OCI-LY1 (cell line): ENCODE measurements at regions not wholly inside any gene's neighbourhood (a gene's known extent, or its start where the extent isn't known, plus 50 kb on each side); places are given as distances from the start of the nearest gene placed in this dataset.
"Not testable (repeated sequence)": the region's sequence is repeated elsewhere in the genome, so short reads cannot be mapped to it uniquely, and the experiment has no call there.

Experiments
- H2AFZ ChIP-seq: fragments of 200-600 bp; sonication (generic), shearing (Covaris generic); 2 replicates; pipeline ENCODE4 v1.6.0; 2014; ENCODE audit warnings: antibody characterized with exemption, mild to moderate bottlenecking, low read length
- H3F3A ChIP-seq: fragments of 200-600 bp; sonication (generic), shearing (Covaris generic); 2 replicates; pipeline ENCODE4 v1.6.0; 2014; ENCODE audit warnings: mild to moderate bottlenecking, antibody characterized with exemption, low read length, moderate library complexity; ENCODE audit not compliant: insufficient read depth
- H3K27ac ChIP-seq: fragments of 200-600 bp; sonication (generic); 2 replicates; pipeline ENCODE4 v1.5.1; 2014; ENCODE audit warnings: low read length, mixed run types, mild to moderate bottlenecking, low read depth; ENCODE audit not compliant: poor library complexity, severe bottlenecking
- H3K27me3 ChIP-seq: fragments of 200-600 bp; sonication (generic); 2 replicates; pipeline ENCODE4 v1.6.0; 2014; ENCODE audit warnings: antibody characterized with exemption, mild to moderate bottlenecking, low read length, moderate library complexity; ENCODE audit not compliant: insufficient read depth
- H3K36me3 ChIP-seq: fragments of 200-600 bp; sonication (generic); 2 replicates; pipeline ENCODE4 v1.6.1; 2014; ENCODE audit warnings: mild to moderate bottlenecking, antibody characterized with exemption, low read length, moderate library complexity, mixed read lengths; ENCODE audit not compliant: insufficient read depth
- H3K4me1 ChIP-seq: fragments of 200-600 bp; sonication (generic); 2 replicates; pipeline ENCODE4 v1.5.1; 2014; ENCODE audit warnings: mild to moderate bottlenecking, low read length, moderate library complexity; ENCODE audit not compliant: insufficient read depth, severe bottlenecking
- H3K4me2 ChIP-seq: fragments of 200-600 bp; sonication (generic), shearing (Covaris generic); 2 replicates; pipeline ENCODE4 v1.6.1; 2014; ENCODE audit warnings: low read length
- H3K4me3 ChIP-seq: fragments of 200-600 bp; sonication (generic); 2 replicates; pipeline ENCODE4 v1.5.1; 2014; ENCODE audit warnings: low read length, low read depth, mild to moderate bottlenecking, mixed read lengths; ENCODE audit not compliant: poor library complexity, severe bottlenecking
- H3K79me2 ChIP-seq: fragments of 200-600 bp; shearing (Covaris generic); 2 replicates; pipeline ENCODE4 v1.6.1; 2016; ENCODE audit warnings: mixed run types, low read length, mixed read lengths; ENCODE audit not compliant: insufficient read depth
- H3K9ac ChIP-seq: fragments of 200-600 bp; sonication (generic), shearing (Covaris generic); 2 replicates; pipeline ENCODE4 v1.6.1; 2014; ENCODE audit warnings: mild to moderate bottlenecking, low read length, mixed read lengths
- H3K9me2 ChIP-seq: fragments of 200-600 bp; sonication (generic), shearing (Covaris generic); 2 replicates; pipeline ENCODE4 v1.6.1; 2014; ENCODE audit warnings: low read depth, mild to moderate bottlenecking, low read length, mixed read lengths
- H3K9me3 ChIP-seq: fragments of 200-600 bp; shearing (Covaris generic); 2 replicates; pipeline ENCODE4 v1.6.1; 2014; ENCODE audit warnings: low read length, mixed read lengths
- H4K20me1 ChIP-seq: fragments of 200-600 bp; sonication (generic), shearing (Covaris generic); 2 replicates; pipeline ENCODE4 v1.6.0; 2016; ENCODE audit warnings: mild to moderate bottlenecking, low read length; ENCODE audit not compliant: insufficient read depth
- CTCF ChIP-seq: fragments of 200-600 bp; sonication (generic), shearing (Covaris generic); IDR thresholded peaks from 2 replicates; pipeline ENCODE4 v1.5.1; 2017; ENCODE audit warnings: mild to moderate bottlenecking, antibody characterized with exemption, low read length, moderate library complexity, mixed read lengths
- EZH2 ChIP-seq: fragments of 200-600 bp; sonication (generic), shearing (Covaris generic); IDR thresholded peaks from 2 replicates; pipeline ENCODE4 v1.8.0; 2017; ENCODE audit warnings: borderline replicate concordance, mixed run types, mild to moderate bottlenecking, antibody characterized with exemption, low read length, moderate library complexity, mixed read lengths

GRCh38 chr9:79087133-79087532 is 484.6 kb upstream of the TLE4 start:
- Histone ChIP-seq H3K9me2 (no peaks in the 10 kb centered on the region), H4K20me1 (no peaks in the 10 kb centered on the region), H2AFZ (no peak overlapping the region), H3K4me3 (no peak overlapping the region), H3K27ac (no peak overlapping the region), H3K9ac (no peak overlapping the region), H3K79me2 (no peaks in the 10 kb centered on the region), H3K4me1 (no peaks in the 10 kb centered on the region), H3K27me3 (no peaks in the 10 kb centered on the region), H3K4me2 (no peak overlapping the region), H3F3A (no peaks in the 10 kb centered on the region), H3K36me3 (no peaks in the 10 kb centered on the region), H3K9me3 (no peaks in the 10 kb centered on the region)
- TF ChIP-seq EZH2 (no peak), CTCF (no peak)

- H3K9me3 ChIP-seq = no peaks in the 10 kb centered on the region
- H3K79me2 ChIP-seq = no peaks in the 10 kb centered on the region
- no peaks in the 10 kb centered on the region for H3F3A ChIP-seq
- no peaks in the 10 kb centered on the region for H4K20me1 ChIP-seq
- no peak for TF ChIP-seq EZH2
- no peaks in the 10 kb centered on the region for H3K9me2 ChIP-seq
- H3K36me3 ChIP-seq = no peaks in the 10 kb centered on the region
- H3K4me1 ChIP-seq = no peaks in the 10 kb centered on the region
- H3K4me2 ChIP-seq = no peak overlapping the region
- H3K4me3 ChIP-seq = no peak overlapping the region
- no peaks in the 10 kb centered on the region for H3K27me3 ChIP-seq
- no peak overlapping the region for H2AFZ ChIP-seq
- H3K27ac ChIP-seq = no peak overlapping the region
- no peak overlapping the region for H3K9ac ChIP-seq
Measured at GRCh38 chr9:79089054-79089560, 482.7 kb upstream of the TLE4 start.

DNA sequence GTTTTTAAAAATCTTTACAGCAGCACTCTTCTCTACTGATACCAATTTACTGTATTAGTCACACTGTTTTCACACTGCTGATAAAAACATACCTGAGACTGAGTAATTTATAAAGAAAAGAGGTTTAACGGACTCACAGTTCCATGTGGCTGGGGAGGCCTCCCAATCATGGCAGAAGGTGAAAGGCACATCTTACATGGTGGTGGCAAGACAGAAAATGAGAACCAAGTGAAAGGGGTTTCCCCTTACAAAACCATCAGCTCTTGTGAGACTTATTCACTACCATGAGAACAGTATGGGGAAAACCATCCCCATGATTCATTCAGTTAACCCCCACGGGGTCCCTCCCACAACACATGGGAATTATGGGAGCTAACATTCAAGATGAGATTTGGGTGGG is 481.9 kb upstream of the TLE4 start:
- H3K27ac ChIP-seq, H3K27me3 ChIP-seq, H3K4me3 ChIP-seq, H3K36me3 ChIP-seq, H3K4me2 ChIP-seq, H3K79me2 ChIP-seq, H3K9me3 ChIP-seq, H4K20me1 ChIP-seq, H3F3A ChIP-seq, H3K9ac ChIP-seq, H3K4me1 ChIP-seq, H3K9me2 ChIP-seq, H2AFZ ChIP-seq: not testable (repeated sequence)

DNA sequence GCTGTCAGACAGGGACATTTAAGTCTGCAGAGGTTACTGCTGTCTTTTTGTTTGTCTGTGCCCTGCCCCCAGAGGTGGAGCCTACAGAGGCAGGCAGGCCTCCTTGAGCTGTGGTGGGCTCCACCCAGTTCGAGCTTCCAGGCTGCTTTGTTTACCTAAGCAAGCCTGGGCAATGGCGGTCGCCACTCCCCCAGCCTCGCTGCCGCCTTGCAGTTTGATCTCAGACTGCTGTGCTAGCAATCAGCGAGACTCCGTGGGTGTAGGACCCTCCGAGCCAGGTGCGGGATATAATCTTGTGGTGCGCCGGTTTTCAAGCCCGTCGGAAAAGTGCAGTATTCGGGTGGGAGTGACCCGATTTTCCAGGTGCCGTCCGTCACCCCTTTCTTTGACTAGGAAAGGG is 468.5 kb upstream of the TLE4 start:
- H3K27me3 ChIP-seq, H3K79me2 ChIP-seq, H3K9me2 ChIP-seq, H3F3A ChIP-seq, H3K36me3 ChIP-seq, H3K4me2 ChIP-seq, H3K4me3 ChIP-seq, H3K9me3 ChIP-seq, H4K20me1 ChIP-seq, H2AFZ ChIP-seq, H3K27ac ChIP-seq, H3K9ac ChIP-seq, H3K4me1 ChIP-seq: not testable (repeated sequence)

DNA sequence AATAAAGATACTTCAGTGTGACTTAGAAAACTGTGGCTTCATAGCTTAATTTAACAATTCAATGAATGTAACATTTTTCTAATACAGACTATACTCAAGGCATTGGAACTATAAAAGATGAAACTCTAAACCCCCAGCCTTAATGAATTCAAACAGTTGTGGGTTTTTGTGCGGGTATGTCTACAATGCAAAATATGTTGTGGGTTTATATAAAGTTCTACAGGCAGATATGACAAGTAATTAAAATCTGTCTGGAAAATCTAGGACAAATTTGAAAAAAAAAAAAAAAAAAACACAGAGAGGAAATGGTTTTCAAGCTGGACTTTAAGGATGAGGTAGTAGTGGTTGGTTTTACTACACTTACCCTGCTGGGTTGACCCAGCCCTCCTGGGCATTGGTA is 467.5 kb upstream of the TLE4 start:
- no peak overlapping the region for H3K4me2 ChIP-seq
- H4K20me1 ChIP-seq = no peaks in the 10 kb centered on the region
- H3K9ac ChIP-seq = no peak overlapping the region
- H3K9me3 ChIP-seq = no peaks in the 10 kb centered on the region
- H3K4me1 ChIP-seq = no peaks in the 10 kb centered on the region
- H3K27me3 ChIP-seq = no peaks in the 10 kb centered on the region
- H3K36me3 ChIP-seq = no peaks in the 10 kb centered on the region
- H3K4me3 ChIP-seq = no peak overlapping the region
- no peaks in the 10 kb centered on the region for H3K9me2 ChIP-seq
- H3F3A ChIP-seq = no peaks in the 10 kb centered on the region
- no peak overlapping the region for H3K27ac ChIP-seq
- H3K79me2 ChIP-seq = no peaks in the 10 kb centered on the region
- no peak for TF ChIP-seq EZH2
- TF ChIP-seq CTCF = no peak
- H2AFZ ChIP-seq = no peak overlapping the region
